GM06990 (cell line): ENCODE measurements at regions not wholly inside any gene's neighbourhood (a gene's known extent, or its start where the extent isn't known, plus 50 kb on each side); places are given as distances from the start of the nearest gene placed in this dataset.
"Not testable (repeated sequence)": the region's sequence is repeated elsewhere in the genome, so short reads cannot be mapped to it uniquely, and the experiment has no call there.

ENCODE experiments used
- DNase-seq: peaks from one replicate; pipeline ENCODE4 v3.0.0-alpha.2; 2011; ENCODE audit not compliant: insufficient read length; ENCODE audit errors: extremely low read depth
- H3K27me3 ChIP-seq: replicated peaks from 2 replicates; pipeline ENCODE4 v1.6.0; 2011; ENCODE audit warnings: low read length; ENCODE audit not compliant: control insufficient read depth, insufficient read depth
- H3K36me3 ChIP-seq: 2 replicates; pipeline ENCODE4 v1.5.1; 2011; ENCODE audit warnings: low read length; ENCODE audit not compliant: control insufficient read depth, insufficient read depth
- H3K4me3 ChIP-seq: replicated peaks from 2 replicates; pipeline ENCODE4 v1.5.1; 2011; ENCODE audit warnings: low read depth, mild to moderate bottlenecking, control low read depth, low read length
- CTCF ChIP-seq: IDR thresholded peaks from 2 replicates; pipeline ENCODE4 v1.5.1; 2011; ENCODE audit warnings: low read length, control low read depth, mild to moderate bottlenecking, inconsistent platforms; ENCODE audit not compliant: insufficient read depth, poor library complexity, severe bottlenecking

- DNase-seq = no peak
Measured at GRCh38 chr4:8676676-8677075, 84.1 kb downstream of the CPZ start.

GRCh38 chr4:8675906-8676305 lies 83.3 kb downstream of the CPZ start:
- DNase-seq = no peak
- no peak overlapping the region for H3K4me3 ChIP-seq
- H3K36me3 ChIP-seq = no peaks in the 10 kb centered on the region
- H3K27me3 ChIP-seq = no peaks in the 10 kb centered on the region; the same call in none of the 2 replicates
- no peak for TF ChIP-seq CTCF

More at GRCh38 chr4:8676676-8677075, 84.1 kb downstream of the CPZ start:
- Histone ChIP-seq H3K36me3 (no peaks in the 10 kb centered on the region), H3K27me3 (no peaks in the 10 kb centered on the region; the same call in none of the 2 replicates), H3K4me3 (no peak overlapping the region)
- TF ChIP-seq CTCF = no peak

GRCh38 chr4:8675383-8675782 lies 82.8 kb downstream of the CPZ start:
- Histone ChIP-seq H3K36me3 (no peaks in the 10 kb centered on the region), H3K27me3 (no peaks in the 10 kb centered on the region; the same call in none of the 2 replicates), H3K4me3 (no peak overlapping the region)
- TF ChIP-seq CTCF = no peak
- DNase-seq = no peak

- no peaks in the 10 kb centered on the region for H3K36me3 ChIP-seq
- H3K27me3 ChIP-seq = no peaks in the 10 kb centered on the region; the same call in 1 of the 2 replicates
- H3K4me3 ChIP-seq = no peak overlapping the region
- no peak for DNase-seq
- TF ChIP-seq CTCF = no peak
Measured at GRCh38 chr4:8674311-8674885, 81.8 kb downstream of the CPZ start.

GRCh38 chr4:8673106-8673505 lies 80.5 kb downstream of the CPZ start:
- not testable (repeated sequence) for DNase-seq, H3K36me3 ChIP-seq, H3K4me3 ChIP-seq, H3K27me3 ChIP-seq

- no peak for DNase-seq
- no peak overlapping the region for H3K4me3 ChIP-seq
- TF ChIP-seq CTCF = no peak
- no peaks in the 10 kb centered on the region for H3K36me3 ChIP-seq
- H3K27me3 ChIP-seq = no peaks in the 10 kb centered on the region; the same call in 1 of the 2 replicates
Measured at GRCh38 chr4:8672486-8672885, 79.9 kb downstream of the CPZ start.
